NCI-H1092 treated with DMSO at 0.1 percent for 48 hours (cell line): ENCODE measurements at regions not wholly inside any gene's neighbourhood (a gene's known extent, or its start where the extent isn't known, plus 50 kb on each side); places are given as distances from the start of the nearest gene placed in this dataset.
A peak's percentile ranks its signal among the peaks of the same experiment; 100 is the strongest.

ENCODE experiments used
- DNase-seq: peaks from one replicate; lab custom pipeline; 2025; lab: John Stamatoyannopoulos, UW

DNA sequence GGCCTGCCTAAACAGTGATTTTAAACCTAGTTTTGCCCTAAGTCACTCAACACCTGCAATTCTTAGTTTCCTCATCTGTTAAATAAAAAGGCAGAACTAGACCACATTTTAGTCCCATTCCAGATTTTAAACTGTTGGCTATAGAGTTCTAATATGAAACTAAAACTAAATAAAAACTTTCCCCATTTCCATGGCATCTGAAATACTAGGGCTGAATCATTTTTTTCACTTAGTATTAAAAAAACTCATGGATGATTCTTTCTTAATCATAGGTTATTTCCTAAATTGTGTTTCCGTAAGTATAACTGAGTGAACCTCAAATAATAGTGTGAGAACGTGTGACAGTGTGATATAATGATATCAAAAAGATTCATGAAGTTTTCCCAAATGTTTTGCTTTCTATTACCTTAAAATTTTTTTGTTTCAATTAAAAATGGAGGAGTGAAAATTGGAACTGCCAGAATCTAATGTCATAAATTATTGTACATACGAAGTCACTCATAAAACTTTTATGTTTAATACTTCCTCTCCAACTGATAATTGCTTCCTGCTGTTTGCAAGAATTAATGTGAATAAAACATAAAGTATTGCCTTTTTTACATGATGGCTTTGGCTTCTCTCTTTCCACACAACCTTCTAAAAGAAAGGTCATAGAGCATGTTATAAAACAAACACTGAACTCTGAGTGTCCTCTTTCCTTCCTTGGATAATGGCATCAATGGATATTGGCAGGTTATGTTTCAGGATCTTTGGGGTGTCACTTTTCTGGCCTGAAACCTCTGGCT lies 315.1 kb upstream of the MME start:
- no peak for DNase-seq

DNA sequence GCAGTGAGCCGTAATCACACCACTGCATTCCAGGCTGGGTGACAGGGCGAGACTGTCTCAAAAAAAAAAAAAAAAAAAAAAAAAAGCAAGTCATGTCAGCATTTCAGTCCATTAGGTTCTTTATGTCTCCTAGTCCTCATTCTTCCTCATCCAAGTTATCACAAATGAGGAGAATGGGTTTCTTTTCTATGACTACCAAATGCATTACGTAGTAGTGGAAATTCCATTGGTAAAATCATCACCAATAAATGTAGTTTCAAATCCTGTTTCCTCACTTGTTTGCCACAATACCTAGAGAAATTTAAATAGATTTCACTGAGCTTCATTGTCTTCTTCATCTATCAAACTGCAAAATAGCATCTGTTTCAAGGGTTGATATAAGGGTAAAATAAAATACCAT lies 317.6 kb upstream of the MME start:
- DNase-seq, result no peak

- DNase-seq, result no peak
Observed at GRCh38 chr3:154759966-154760365, 320.2 kb upstream of the MME start.

DNA sequence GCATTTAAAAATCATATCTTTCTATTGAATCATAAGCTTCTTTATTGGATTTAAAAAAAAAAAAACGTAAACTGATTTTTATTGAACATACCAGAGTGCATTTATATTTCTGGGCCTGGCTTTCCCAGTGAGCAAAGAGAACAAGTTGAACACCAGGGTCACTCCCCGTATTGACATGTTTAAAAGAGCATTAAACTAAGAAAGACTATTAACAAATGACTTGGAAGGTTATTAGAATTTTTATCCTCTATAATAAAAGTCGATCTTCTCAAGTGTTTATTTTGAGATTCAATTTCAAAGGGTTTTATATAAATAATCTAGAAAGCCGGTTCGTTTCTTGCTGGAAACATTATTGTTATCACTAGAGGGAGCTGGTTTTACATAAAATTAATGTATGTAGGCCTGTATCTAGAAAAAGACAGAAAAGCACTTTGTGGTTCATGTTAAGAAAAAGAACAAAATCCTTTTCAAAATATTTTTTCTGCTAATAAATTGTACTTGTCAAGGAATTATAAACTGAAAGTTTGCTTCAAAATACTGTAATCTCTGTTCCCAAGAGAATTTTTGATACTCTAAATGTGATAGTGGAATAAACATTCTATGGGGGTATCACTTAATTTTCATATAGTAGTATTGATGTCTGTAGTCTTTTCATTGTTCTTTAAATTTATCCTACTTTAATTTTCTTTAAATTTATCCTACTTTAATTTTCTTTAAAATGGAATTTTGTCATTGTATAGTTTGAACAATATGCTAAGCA lies 321.8 kb upstream of the MME start:
- peak; percentile 6 for DNase-seq

DNA sequence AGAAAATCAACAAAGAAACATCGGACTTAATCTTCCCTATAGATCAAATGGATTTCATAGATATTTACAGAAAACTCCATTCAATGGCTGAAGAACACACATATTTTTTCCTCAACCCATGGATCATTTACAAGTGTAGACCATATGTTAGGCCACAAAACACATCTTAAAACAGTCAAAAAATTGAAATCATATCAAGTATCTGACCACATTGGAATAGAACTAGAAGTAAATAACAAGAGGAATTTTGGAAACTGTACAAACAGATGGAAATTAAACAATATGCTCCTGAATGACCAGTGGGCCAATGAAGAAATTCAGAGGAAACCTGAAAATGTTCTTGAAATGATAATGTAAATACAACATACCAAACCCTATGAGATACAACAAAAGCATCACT lies 323.1 kb upstream of the GPR149 start:
- no peak for DNase-seq

DNA sequence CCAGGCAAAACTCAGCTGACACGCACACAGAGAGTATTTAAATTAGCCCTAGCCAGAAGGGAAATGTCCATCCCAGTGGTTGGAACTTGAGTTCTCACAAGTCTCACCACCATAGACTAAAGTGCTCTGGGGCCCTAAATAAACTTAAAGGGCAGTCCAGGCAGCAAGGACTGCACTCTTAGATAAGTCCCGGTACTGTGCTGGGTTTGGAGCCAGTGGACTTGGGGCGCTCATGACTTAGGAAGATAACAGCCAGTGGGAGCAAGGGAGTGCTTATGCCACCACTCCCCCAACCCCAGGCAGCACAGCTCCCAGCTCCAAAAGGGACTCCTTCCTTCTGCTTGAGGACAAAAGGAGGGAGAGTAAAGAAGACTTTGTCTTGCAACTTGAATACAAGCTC lies 319.5 kb upstream of the GPR149 start:
- no peak for DNase-seq

DNA sequence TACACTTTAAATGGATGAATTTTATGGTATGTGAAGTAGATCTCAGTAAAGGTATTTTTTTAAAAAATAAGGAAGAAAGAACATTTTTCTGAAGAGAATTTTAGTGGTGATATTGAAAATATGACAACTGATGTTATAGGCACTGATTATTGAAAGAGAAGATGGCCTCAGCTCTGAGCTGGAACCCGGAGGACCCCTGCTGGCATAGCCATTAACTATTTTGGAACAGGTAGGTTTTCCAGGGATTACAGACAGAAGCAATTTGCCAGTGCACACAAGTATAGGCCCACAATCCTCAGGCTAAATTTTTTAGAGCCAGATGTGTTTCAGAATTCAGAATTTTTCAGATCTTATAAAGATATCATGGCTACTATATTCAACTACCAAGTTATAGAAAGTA lies 315.9 kb upstream of the GPR149 start:
- DNase-seq, result no peak

DNA sequence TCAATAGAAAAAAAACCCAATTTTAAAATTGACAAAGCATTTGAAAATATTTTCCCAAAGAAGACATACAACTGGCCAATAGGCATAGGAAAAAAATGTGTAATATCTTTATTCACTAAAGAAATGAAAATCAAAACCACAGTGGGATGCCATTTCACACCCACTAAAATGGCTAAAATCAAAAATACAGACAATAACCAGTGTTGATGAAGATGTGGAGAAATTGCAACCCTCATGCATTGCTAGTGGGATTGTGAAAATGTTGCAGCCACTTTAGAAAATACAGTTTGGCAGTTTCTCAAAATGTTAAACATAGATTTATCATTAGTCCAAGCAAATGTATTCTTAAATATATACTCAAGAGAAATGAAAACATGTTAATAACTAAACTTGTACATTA lies 315.1 kb upstream of the GPR149 start:
- no peak for DNase-seq

GRCh38 chr3:154743418-154743817 lies 313.4 kb upstream of the GPR149 start:
- no peak for DNase-seq

GRCh38 chr3:154734468-154734867 lies 304.5 kb upstream of the GPR149 start:
- DNase-seq, result no peak

DNA sequence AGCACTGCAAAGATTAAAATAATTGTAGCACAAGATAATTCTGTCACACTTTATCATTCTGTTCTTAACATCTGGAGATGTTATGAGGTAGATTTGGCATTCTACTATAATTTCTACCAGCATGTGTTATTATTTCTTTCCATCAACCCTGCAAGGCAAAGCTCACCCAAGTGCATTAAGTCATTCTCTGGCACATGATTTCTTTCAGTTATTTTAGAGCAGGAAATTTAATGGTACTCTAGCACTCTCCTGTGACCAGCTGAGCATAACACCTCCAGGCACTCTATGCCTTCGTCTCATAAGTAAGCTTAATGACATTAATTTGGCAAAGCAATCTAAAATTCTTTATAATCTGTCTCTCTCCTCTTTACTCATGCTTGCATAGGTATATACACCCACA lies 300.2 kb upstream of the GPR149 start:
- DNase-seq, result peak; percentile 30

GRCh38 chr3:154729741-154730140 lies 299.8 kb upstream of the GPR149 start:
- DNase-seq, result no peak

DNA sequence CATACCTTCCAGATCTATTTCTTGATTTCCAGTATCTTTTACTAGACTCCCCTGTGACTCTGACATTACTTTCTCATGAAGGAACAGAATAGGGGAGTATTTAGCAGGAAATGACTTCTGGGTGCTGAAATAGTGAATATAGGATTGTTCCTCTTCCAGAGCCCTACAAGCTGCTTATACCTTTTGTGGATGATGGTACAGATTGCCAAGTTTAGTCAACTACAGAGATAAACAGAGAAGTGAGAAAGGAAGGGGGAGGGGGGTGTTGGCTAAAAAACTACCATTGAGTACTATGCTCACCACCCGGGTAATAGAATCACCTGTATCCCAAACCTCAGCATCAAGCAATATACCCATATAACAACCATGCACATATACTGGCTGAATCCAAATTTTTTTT lies 298.3 kb upstream of the GPR149 start:
- DNase-seq, result no peak

GRCh38 chr3:154720921-154721320 lies 290.9 kb upstream of the GPR149 start:
- no peak for DNase-seq

DNA sequence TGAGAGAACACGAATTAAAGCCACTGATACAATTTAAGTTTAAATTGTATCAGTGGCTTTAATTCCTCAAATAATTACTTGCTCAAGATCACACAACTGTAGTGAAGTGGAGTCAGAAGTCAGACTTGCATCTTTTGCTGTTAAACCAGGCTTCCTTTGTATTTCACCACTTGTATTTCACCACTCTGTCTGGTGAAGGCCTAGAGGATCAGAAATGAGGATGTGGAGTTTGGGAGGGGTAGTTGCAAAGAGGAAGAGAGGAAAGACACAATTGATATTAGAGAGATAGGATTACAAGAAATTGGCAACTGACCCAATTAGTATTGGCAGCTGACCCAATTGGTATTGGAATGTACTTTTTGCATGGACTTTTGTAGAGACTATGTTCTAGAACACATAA lies 288.1 kb upstream of the GPR149 start:
- DNase-seq, result no peak

DNA sequence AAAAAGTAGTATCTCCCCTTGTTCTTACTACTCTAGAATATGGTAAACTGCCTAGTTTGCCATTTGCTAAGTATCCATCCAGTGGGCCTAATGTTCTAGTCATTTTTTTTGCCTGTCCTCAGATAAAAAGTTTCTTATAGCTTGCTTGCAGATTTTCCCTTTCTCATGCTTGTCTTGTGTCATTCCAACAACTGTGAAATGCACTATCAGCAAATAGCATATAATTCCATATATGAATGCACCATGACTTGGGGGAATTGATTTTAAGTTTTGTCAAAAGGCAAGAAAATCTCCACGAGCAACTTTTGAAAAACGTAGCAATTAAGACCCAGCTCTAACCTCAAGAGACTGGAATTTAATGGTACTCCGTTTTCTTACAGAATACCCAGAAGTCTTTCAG lies 286.2 kb upstream of the GPR149 start:
- DNase-seq, result no peak

DNA sequence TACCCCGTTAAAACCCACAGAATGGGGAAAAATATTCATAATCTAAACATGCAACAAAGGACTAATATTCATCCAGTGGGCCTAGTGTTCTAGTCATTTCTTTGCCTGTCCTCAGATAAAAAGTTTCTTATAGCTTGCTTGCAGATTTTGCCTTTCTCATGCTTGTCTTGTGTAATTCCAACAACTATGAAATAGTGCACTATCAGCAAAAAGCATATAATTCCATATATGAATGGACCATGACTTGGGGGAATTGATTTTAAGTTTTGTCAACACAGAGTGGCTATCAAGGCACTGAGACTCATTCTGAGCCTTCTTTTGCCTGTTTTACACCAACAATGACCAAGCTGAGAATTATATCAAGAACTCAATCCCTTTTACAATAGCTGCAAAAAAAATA lies 278.6 kb upstream of the GPR149 start:
- DNase-seq, result no peak

GRCh38 chr3:154701055-154701454 lies 271.1 kb upstream of the GPR149 start:
- DNase-seq, result no peak

DNA sequence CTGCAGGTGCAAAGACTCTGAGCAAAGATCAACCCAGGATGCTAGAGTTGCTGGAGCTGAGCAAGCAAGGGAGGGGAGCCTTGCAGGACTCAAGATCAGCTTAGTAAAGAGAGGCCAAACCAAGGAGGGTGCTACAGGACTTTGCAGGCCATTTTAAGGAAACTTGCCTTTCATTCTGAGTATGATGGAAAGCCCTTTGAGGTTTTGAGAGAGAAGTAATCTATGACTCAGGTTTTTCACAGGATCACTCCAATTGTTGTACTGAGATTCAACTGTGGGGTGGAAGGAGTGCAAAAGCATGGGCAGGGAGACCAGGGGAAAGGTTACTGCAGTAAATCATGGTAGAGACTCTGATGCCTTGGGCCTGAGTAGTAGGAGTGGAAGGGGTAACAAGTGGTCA lies 260.4 kb upstream of the GPR149 start:
- no peak for DNase-seq

- no peak for DNase-seq
Observed at GRCh38 chr3:154684440-154684839, 254.4 kb upstream of the GPR149 start.

GRCh38 chr3:154684021-154684420 lies 254.0 kb upstream of the GPR149 start:
- no peak for DNase-seq

DNA sequence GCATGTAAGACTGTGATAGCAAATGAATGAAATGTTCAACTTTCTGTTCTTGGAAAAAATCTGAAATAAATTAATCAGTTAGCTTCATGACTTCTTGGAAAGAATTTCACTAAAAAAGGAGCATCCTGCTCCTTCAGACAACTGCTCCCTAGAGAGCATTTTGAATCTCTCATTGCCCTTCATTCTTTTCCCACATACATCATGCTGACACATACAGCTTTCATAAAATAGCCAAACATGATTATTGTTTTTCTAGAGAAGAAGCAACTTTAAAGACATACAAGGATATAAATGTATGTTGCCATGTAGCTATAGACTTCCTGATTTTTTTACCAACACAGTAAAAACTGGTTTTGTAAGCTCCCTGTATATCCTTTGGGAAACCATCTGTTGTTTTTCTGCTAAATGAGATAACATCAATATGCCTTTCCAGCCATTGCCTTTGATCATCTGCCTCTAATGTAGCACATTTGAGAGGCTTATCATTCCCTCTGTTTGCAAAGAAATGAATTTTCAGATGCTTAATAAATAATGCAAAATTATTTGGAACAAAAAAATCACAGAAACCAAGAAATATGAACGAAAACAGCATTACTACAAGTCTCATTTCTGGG lies 248.2 kb upstream of the GPR149 start:
- no peak for DNase-seq

- no peak for DNase-seq
Observed at GRCh38 chr3:154668835-154669234, 238.8 kb upstream of the GPR149 start.
